ENCODE measurements at regions not wholly inside any gene's neighbourhood (a gene's known extent, or its start where the extent isn't known, plus 50 kb on each side); places are given as distances from the start of the nearest gene placed in this dataset.

DNA sequence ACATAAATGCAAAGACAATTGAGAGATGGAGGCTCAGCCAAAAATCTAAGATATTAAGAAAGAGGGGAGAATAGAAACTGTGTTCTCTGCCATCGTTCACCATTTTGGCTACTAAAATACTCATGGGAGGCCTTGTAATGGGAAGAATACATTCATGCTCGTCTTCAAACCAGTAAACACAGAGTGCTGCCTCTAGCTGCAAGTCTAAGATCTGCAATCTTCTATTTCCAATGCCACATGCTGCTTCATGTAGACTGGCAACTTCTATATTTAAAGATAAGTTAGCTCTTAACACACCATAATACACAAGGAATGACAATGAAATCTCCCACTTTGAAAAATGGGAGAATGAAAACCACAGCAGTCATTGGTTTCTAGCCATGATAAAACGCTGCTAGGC is 387.3 kb downstream of the HS3ST3B1 start:
- TF ChIP-seq ZNF274 (IDR thresholded peaks at IDR 0.05; ENCODE audit: low read depth, low read length) (no peak), SP1 (IDR thresholded peaks at IDR 0.05; ENCODE audit: low read depth) (no peak), POLR2A (IDR thresholded peaks at IDR 0.05; ENCODE audit: borderline replicate concordance, extremely low read depth, insufficient read depth, insufficient read length) (no peak), FOSL1 (IDR thresholded peaks at IDR 0.05; ENCODE audit: low read depth) (no peak), POLR2AphosphoS5 (IDR thresholded peaks at IDR 0.05; ENCODE audit: low read depth, low read length) (no peak), EZH2 (IDR thresholded peaks at IDR 0.05) (no peak), EZH2phosphoT487 (IDR thresholded peaks at IDR 0.05; ENCODE audit: borderline replicate concordance) (no peak), ELF1 (IDR thresholded peaks at IDR 0.05; ENCODE audit: borderline replicate concordance, low read depth) (no peak)
- TF ChIP-seq, protein P1, sequence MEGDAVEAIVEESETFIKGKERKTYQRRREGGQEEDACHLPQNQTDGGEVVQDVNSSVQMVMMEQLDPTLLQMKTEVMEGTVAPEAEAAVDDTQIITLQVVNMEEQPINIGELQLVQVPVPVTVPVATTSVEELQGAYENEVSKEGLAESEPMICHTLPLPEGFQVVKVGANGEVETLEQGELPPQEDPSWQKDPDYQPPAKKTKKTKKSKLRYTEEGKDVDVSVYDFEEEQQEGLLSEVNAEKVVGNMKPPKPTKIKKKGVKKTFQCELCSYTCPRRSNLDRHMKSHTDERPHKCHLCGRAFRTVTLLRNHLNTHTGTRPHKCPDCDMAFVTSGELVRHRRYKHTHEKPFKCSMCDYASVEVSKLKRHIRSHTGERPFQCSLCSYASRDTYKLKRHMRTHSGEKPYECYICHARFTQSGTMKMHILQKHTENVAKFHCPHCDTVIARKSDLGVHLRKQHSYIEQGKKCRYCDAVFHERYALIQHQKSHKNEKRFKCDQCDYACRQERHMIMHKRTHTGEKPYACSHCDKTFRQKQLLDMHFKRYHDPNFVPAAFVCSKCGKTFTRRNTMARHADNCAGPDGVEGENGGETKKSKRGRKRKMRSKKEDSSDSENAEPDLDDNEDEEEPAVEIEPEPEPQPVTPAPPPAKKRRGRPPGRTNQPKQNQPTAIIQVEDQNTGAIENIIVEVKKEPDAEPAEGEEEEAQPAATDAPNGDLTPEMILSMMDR (IDR thresholded peaks at IDR 0.05 in 2 of 3, conservative IDR thresholded peaks at IDR 0.05 in 1 of 3; ENCODE audit: borderline replicate concordance in 1 of 3, insufficient read depth in 1 of 3, low read depth in 2 of 3, low read length in 2 of 3) = no peak
- TF ChIP-seq, protein P2, sequence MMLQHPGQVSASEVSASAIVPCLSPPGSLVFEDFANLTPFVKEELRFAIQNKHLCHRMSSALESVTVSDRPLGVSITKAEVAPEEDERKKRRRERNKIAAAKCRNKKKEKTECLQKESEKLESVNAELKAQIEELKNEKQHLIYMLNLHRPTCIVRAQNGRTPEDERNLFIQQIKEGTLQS (IDR thresholded peaks at IDR 0.05) = no peak
- TF ChIP-seq, protein P3, sequence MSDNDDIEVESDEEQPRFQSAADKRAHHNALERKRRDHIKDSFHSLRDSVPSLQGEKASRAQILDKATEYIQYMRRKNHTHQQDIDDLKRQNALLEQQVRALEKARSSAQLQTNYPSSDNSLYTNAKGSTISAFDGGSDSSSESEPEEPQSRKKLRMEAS (IDR thresholded peaks at IDR 0.05) = no peak
- TF ChIP-seq, protein P4, sequence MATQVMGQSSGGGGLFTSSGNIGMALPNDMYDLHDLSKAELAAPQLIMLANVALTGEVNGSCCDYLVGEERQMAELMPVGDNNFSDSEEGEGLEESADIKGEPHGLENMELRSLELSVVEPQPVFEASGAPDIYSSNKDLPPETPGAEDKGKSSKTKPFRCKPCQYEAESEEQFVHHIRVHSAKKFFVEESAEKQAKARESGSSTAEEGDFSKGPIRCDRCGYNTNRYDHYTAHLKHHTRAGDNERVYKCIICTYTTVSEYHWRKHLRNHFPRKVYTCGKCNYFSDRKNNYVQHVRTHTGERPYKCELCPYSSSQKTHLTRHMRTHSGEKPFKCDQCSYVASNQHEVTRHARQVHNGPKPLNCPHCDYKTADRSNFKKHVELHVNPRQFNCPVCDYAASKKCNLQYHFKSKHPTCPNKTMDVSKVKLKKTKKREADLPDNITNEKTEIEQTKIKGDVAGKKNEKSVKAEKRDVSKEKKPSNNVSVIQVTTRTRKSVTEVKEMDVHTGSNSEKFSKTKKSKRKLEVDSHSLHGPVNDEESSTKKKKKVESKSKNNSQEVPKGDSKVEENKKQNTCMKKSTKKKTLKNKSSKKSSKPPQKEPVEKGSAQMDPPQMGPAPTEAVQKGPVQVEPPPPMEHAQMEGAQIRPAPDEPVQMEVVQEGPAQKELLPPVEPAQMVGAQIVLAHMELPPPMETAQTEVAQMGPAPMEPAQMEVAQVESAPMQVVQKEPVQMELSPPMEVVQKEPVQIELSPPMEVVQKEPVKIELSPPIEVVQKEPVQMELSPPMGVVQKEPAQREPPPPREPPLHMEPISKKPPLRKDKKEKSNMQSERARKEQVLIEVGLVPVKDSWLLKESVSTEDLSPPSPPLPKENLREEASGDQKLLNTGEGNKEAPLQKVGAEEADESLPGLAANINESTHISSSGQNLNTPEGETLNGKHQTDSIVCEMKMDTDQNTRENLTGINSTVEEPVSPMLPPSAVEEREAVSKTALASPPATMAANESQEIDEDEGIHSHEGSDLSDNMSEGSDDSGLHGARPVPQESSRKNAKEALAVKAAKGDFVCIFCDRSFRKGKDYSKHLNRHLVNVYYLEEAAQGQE (IDR thresholded peaks at IDR 0.05; ENCODE audit: low read depth) = no peak
